Thyroid gland (tissue), 4 donors: ENCODE measurements at regions not wholly inside any gene's neighbourhood (a gene's known extent, or its start where the extent isn't known, plus 50 kb on each side); places are given as distances from the start of the nearest gene placed in this dataset.

Source experiments
- DNase-seq, 2 donors: peaks; one replicate each; pipeline ENCODE4 v3.0.0-alpha.2; 2019
- H3K27ac ChIP-seq, 3 donors: fragments of 200-600 bp; sonication (generic); 1 replicate in 2 of 3; 2 replicates in 1 of 3; pipeline ENCODE4 v1.5.1; 2016 to 2019; ENCODE audit warnings: mild to moderate bottlenecking in 1 of 3, moderate library complexity in 1 of 3
- H3K27me3 ChIP-seq: fragments of 200-600 bp; sonication (generic); one replicate; pipeline ENCODE4 v1.5.1; 2019
- H3K36me3 ChIP-seq, 2 donors: fragments of 200-600 bp; sonication (generic); one replicate each; pipeline ENCODE4 v1.5.1; 2016 to 2019
- H3K4me1 ChIP-seq, 2 donors: fragments of 200-600 bp; sonication (generic); one replicate each; pipeline ENCODE4 v1.5.1; 2017 to 2019
- H3K4me3 ChIP-seq, 3 donors: fragments of 200-600 bp; sonication (generic); replicated peaks in 1 of 3; 1 replicate in 2 of 3; 2 replicates in 1 of 3; pipeline ENCODE4 v1.5.1; 2016; ENCODE audit warnings: mild to moderate bottlenecking in 1 of 3
- H3K9me3 ChIP-seq: fragments of 200-600 bp; sonication (generic); one replicate; pipeline ENCODE4 v1.5.1; 2017
- POLR2A ChIP-seq, 2 donors: fragments of 450-650 bp; IDR thresholded peaks; one replicate each; pipeline ENCODE4 v1.6.1; 2017; ENCODE audit warnings: antibody characterized with exemption in 2 of 2, mild to moderate bottlenecking in 2 of 2, moderate library complexity in 1 of 2
- WGBS, 2 donors: methylation state at CpG; one replicate each; pipeline ENCODE4 v1.1.5; 2017; 5-methylcytosine and 5-hydroxymethylcytosine counted together
- intact Hi-C: fragments of 100-400 bp; cut with DNase I; formaldehyde crosslinking; loops from one replicate; pipeline ENCODE4 v1.15.1; 2023
- TF ChIP-seq, protein P1 (sequence below), 6 experiments: fragments of 200-600 bp in 3 of 6; fragments of 450-650 bp in 3 of 6; sonication (generic) in 3 of 6; IDR thresholded peaks; one replicate each; pipeline ENCODE4 v1.5.1; 2016 to 2019; ENCODE audit warnings: antibody characterized with exemption in 6 of 6, mild to moderate bottlenecking in 2 of 6, inconsistent platforms in 1 of 6, moderate library complexity in 1 of 6

DNA sequence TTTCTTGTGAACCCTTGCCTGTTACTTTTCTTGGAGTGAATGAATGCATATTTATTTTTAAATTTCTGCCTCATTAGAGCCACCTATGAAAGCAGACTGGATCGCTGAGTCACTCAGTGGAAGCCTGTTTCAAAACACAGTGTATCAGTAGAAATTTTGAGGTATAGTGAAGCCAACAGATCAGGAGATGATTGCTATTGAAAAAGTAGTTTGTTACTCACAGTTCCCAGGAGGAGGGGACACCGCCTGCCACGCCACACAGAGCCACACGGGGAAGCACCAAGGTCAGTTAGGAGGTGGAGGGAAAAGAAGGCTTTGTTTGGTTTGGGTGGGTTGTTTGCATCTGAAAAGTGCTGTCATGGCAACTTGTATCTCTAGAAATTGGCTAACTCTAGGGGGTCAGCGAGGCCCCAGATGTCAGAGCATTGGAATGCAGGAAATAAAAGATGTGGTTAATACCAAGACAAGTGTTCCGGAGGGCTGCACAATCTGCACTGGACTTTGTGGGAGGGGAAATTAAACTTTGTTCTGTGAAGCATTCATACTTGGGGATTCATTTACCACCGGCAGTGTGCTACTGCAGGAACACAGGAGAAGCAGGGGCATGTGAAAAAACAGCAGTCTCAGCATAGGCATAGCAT lies 106.4 kb upstream of the SDK1 start:
- 70 to 74% methylated on average over 7 of the region's 7 CpGs for WGBS, 2 donors
- Histone ChIP-seq H3K4me1 (no peaks in the 10 kb centered on the region), H3K27me3 (no peaks in the 10 kb centered on the region), H3K9me3 (no peaks in the 10 kb centered on the region), H3K27ac (no peak overlapping the region), H3K4me3 (no peak overlapping the region), H3K36me3 (no peaks in the 10 kb centered on the region)
- no peak for DNase-seq
- intact Hi-C loops = no loop called here
- TF ChIP-seq POLR2A (IDR thresholded peaks at IDR 0.05) = no peak
- TF ChIP-seq, protein P1, sequence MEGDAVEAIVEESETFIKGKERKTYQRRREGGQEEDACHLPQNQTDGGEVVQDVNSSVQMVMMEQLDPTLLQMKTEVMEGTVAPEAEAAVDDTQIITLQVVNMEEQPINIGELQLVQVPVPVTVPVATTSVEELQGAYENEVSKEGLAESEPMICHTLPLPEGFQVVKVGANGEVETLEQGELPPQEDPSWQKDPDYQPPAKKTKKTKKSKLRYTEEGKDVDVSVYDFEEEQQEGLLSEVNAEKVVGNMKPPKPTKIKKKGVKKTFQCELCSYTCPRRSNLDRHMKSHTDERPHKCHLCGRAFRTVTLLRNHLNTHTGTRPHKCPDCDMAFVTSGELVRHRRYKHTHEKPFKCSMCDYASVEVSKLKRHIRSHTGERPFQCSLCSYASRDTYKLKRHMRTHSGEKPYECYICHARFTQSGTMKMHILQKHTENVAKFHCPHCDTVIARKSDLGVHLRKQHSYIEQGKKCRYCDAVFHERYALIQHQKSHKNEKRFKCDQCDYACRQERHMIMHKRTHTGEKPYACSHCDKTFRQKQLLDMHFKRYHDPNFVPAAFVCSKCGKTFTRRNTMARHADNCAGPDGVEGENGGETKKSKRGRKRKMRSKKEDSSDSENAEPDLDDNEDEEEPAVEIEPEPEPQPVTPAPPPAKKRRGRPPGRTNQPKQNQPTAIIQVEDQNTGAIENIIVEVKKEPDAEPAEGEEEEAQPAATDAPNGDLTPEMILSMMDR (IDR thresholded peaks at IDR 0.05) = no peak

GRCh38 chr7:3195160-3195559 lies 105.9 kb upstream of the SDK1 start:
- intact Hi-C loops = no loop called here
- Histone ChIP-seq H3K27me3 (no peaks in the 10 kb centered on the region), H3K4me1 (no peaks in the 10 kb centered on the region), H3K9me3 (no peaks in the 10 kb centered on the region), H3K36me3 (no peaks in the 10 kb centered on the region), H3K27ac (no peak overlapping the region), H3K4me3 (no peak overlapping the region)
- no peak for DNase-seq
- no peak for TF ChIP-seq POLR2A (IDR thresholded peaks at IDR 0.05)
- TF ChIP-seq, protein P1 (IDR thresholded peaks at IDR 0.05) = no peak
- 92% methylated on average over 6 of the region's 6 CpGs for WGBS, 2 donors

- Histone ChIP-seq H3K27me3 (no peaks in the 10 kb centered on the region), H3K4me3 (no peak overlapping the region), H3K9me3 (no peaks in the 10 kb centered on the region), H3K27ac (no peak overlapping the region), H3K36me3 (no peaks in the 10 kb centered on the region), H3K4me1 (no peaks in the 10 kb centered on the region)
- intact Hi-C loops = no loop called here
- TF ChIP-seq POLR2A (IDR thresholded peaks at IDR 0.05) = no peak
- TF ChIP-seq, protein P1 (IDR thresholded peaks at IDR 0.05) = no peak
- no peak for DNase-seq
- 82 to 84% methylated on average over 21 of the region's 21 CpGs for WGBS, 2 donors
Measured at GRCh38 chr7:3196629-3197400, 104.2 kb upstream of the SDK1 start.

- H3K27ac ChIP-seq = no peak overlapping the region
- intact Hi-C loops = no loop called here
- H3K9me3 ChIP-seq = no peaks in the 10 kb centered on the region
- no peaks in the 10 kb centered on the region for H3K36me3 ChIP-seq
- no peak for DNase-seq
- no peaks in the 10 kb centered on the region for H3K4me1 ChIP-seq
- H3K27me3 ChIP-seq = no peaks in the 10 kb centered on the region
- TF ChIP-seq POLR2A (IDR thresholded peaks at IDR 0.05) = no peak
- TF ChIP-seq, protein P1 (IDR thresholded peaks at IDR 0.05) = no peak
- WGBS, 2 donors = 68 to 69% methylated on average over 11 of the region's 11 CpGs
- no peak overlapping the region for H3K4me3 ChIP-seq
Measured at GRCh38 chr7:3197567-3198213, 103.4 kb upstream of the SDK1 start.

DNA sequence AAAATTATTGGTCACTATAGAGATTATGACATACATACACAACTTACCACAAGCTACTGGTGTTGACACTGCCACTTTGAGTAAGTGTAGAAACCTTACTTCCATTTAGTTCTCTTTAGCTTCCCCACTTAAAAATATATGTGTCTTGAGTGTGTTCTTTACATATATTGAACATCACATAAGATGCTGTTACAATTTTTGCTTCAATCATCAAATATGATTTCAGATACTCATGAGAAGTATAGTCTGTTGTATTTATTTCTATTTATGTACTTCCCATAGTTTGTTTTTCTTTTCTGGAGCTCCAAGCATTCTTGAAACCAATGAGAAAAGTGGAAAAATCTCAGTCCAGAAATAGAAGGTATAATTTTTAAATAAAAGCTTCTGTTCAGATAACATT lies 102.7 kb upstream of the SDK1 start:
- no peak overlapping the region for H3K4me3 ChIP-seq
- H3K27ac ChIP-seq = no peak overlapping the region
- H3K4me1 ChIP-seq = no peaks in the 10 kb centered on the region
- DNase-seq = no peak
- no peaks in the 10 kb centered on the region for H3K27me3 ChIP-seq
- TF ChIP-seq, protein P1 (IDR thresholded peaks at IDR 0.05) = no peak
- TF ChIP-seq POLR2A (IDR thresholded peaks at IDR 0.05) = no peak
- H3K9me3 ChIP-seq = no peaks in the 10 kb centered on the region
- intact Hi-C loops = no loop called here
- no peaks in the 10 kb centered on the region for H3K36me3 ChIP-seq
